Adrenal gland (tissue), 9 donors: ENCODE measurements at regions not wholly inside any gene's neighbourhood (a gene's known extent, or its start where the extent isn't known, plus 50 kb on each side); places are given as distances from the start of the nearest gene placed in this dataset.

Experiments used
- DNase-seq, 7 donors: peaks; one replicate each; pipeline ENCODE4 v3.0.0-alpha.2; 2019 to 2020
- H3K27ac ChIP-seq, 5 donors: fragments of 200-600 bp; sonication (generic) in 4 of 5; 1 replicate in 3 of 5; 2 replicates in 2 of 5; pipeline versions ENCODE4 v1.5.1 to v1.8.0; 2016 to 2020; ENCODE audit warnings: mild to moderate bottlenecking in 1 of 5
- H3K27me3 ChIP-seq: fragments of 200-600 bp; 2 replicates; pipeline ENCODE4 v1.8.0; 2021
- H3K36me3 ChIP-seq, 2 donors: fragments of 200-600 bp; replicated peaks in 1 of 2; 1 replicate in 1 of 2; 2 replicates in 1 of 2; pipeline versions ENCODE4 v1.5.1 to v1.8.0; 2018 to 2022
- H3K4me1 ChIP-seq, 2 donors: fragments of 200-600 bp; replicated peaks in 1 of 2; 1 replicate in 1 of 2; 2 replicates in 1 of 2; pipeline versions ENCODE4 v1.5.1 to v1.8.0; 2018 to 2021
- H3K4me3 ChIP-seq, 4 donors: fragments of 200-600 bp; sonication (generic) in 3 of 4; one replicate each; pipeline ENCODE4 v1.5.1; 2016 to 2018
- H3K9me3 ChIP-seq, 3 donors: fragments of 200-600 bp; sonication (generic) in 1 of 3; replicated peaks in 1 of 3; 1 replicate in 2 of 3; 2 replicates in 1 of 3; pipeline versions ENCODE4 v1.5.1 to v1.8.0; 2016 to 2021
- CTCF ChIP-seq, 6 experiments: fragments of 450-650 bp in 4 of 6; fragments of 200-600 bp in 2 of 6; sonication (generic) in 1 of 6; IDR thresholded peaks; 1 replicate in 5 of 6; 2 replicates in 1 of 6; pipeline versions ENCODE4 v1.5.1 to v1.8.0; 2016 to 2021; ENCODE audit warnings: antibody characterized with exemption in 6 of 6, mild to moderate bottlenecking in 2 of 6, moderate library complexity in 1 of 6
- POLR2A ChIP-seq, 2 donors: fragments of 450-650 bp; IDR thresholded peaks; one replicate each; pipeline ENCODE4 v1.6.1; 2017; ENCODE audit warnings: antibody characterized with exemption in 2 of 2, mild to moderate bottlenecking in 2 of 2, moderate library complexity in 1 of 2
- WGBS, 4 donors: extraction: QIAGEN DNeasy Blood & Tissue Kit in 2 of 4; methylation state at CpG; one replicate each; pipeline versions ENCODE4 v1.1.5 to v1.1.7; 2013 to 2017; 5-methylcytosine and 5-hydroxymethylcytosine counted together
- intact Hi-C, 2 donors: fragments of 100-400 bp; cut with DNase I; formaldehyde crosslinking; loops; one replicate each; pipeline versions ENCODE4 v1.14.1 to v1.15.0; 2022 to 2023
- donor health status: healthy with polysubstance abuse.
- donor health status: Bipolar disorder and iron deficiency.
- donor health status: DM: yes; HTN: yes; CAD: no.
- donor health status: DM: no; HTN: no; CAD: no.
- donor health status: DM: no; HTN: no; CAD: no.

- H3K36me3 ChIP-seq: no peaks in the 10 kb centered on the region
- no peak overlapping the region for H3K4me3 ChIP-seq
- TF ChIP-seq POLR2A (IDR thresholded peaks at IDR 0.05): no peak
- TF ChIP-seq CTCF (IDR thresholded peaks at IDR 0.05): no peak
- no peaks in the 10 kb centered on the region for H3K27me3 ChIP-seq
- H3K27ac ChIP-seq: no peak overlapping the region
- H3K4me1 ChIP-seq: peaks cover 0 to 7% of the 10 kb centered on the region in 2 donors
- intact Hi-C loops: no loop called here
- no peaks in the 10 kb centered on the region for H3K9me3 ChIP-seq
- DNase-seq: no peak
- 63 to 75% (median 73%) methylated on average over 1 of the region's 1 CpG for WGBS, 4 donors
Measured at GRCh38 chr1:223466151-223466550, 72.9 kb downstream of the CCDC185 start.

GRCh38 chr1:223471566-223471965 is 78.4 kb downstream of the CCDC185 start:
- no peak for TF ChIP-seq CTCF (IDR thresholded peaks at IDR 0.05)
- no peak for TF ChIP-seq POLR2A (IDR thresholded peaks at IDR 0.05)
- Histone ChIP-seq H3K4me1 (no peaks in the 10 kb centered on the region), H3K4me3 (no peak overlapping the region), H3K27me3 (no peaks in the 10 kb centered on the region), H3K27ac (no peak overlapping the region), H3K36me3 (no peaks in the 10 kb centered on the region), H3K9me3 (no peaks in the 10 kb centered on the region)
- intact Hi-C loops: no loop called here
- DNase-seq: peak in 1 of 7 donors; percentile 17
- WGBS, 4 donors: 78 to 100% (median 86%) methylated on average over 1 of the region's 1 CpG

GRCh38 chr1:223472057-223472456 is 78.8 kb downstream of the CCDC185 start:
- H3K4me3 ChIP-seq: no peak overlapping the region
- DNase-seq: peak in 1 of 7 donors; percentile 17
- WGBS, 4 donors: 78 to 83% (median 81%) methylated on average over 5 of the region's 5 CpGs

GRCh38 chr1:223473601-223474344 is 80.6 kb downstream of the CCDC185 start:
- H3K27me3 ChIP-seq: no peaks in the 10 kb centered on the region
- H3K36me3 ChIP-seq: no peaks in the 10 kb centered on the region
- no peak for DNase-seq
- H3K4me1 ChIP-seq: no peaks in the 10 kb centered on the region
- no peaks in the 10 kb centered on the region for H3K9me3 ChIP-seq
- no peak overlapping the region for H3K27ac ChIP-seq
- intact Hi-C loops: no loop called here
- 78 to 87% (median 81%) methylated on average over 4 of the region's 4 CpGs for WGBS, 4 donors
- H3K4me3 ChIP-seq: no peak overlapping the region
- TF ChIP-seq CTCF (IDR thresholded peaks at IDR 0.05): no peak
- no peak for TF ChIP-seq POLR2A (IDR thresholded peaks at IDR 0.05)

More at GRCh38 chr1:223472057-223472456, 78.8 kb downstream of the CCDC185 start:
- H3K36me3 ChIP-seq: no peaks in the 10 kb centered on the region
- H3K27me3 ChIP-seq: no peaks in the 10 kb centered on the region
- H3K9me3 ChIP-seq: no peaks in the 10 kb centered on the region
- no peak overlapping the region for H3K27ac ChIP-seq
- intact Hi-C loops: no loop called here
- no peaks in the 10 kb centered on the region for H3K4me1 ChIP-seq
- TF ChIP-seq POLR2A (IDR thresholded peaks at IDR 0.05) (no peak), CTCF (IDR thresholded peaks at IDR 0.05) (no peak)
